ENCODE measurements at regions not wholly inside any gene's neighbourhood (a gene's known extent, or its start where the extent isn't known, plus 50 kb on each side); places are given as distances from the start of the nearest gene placed in this dataset.

DNA sequence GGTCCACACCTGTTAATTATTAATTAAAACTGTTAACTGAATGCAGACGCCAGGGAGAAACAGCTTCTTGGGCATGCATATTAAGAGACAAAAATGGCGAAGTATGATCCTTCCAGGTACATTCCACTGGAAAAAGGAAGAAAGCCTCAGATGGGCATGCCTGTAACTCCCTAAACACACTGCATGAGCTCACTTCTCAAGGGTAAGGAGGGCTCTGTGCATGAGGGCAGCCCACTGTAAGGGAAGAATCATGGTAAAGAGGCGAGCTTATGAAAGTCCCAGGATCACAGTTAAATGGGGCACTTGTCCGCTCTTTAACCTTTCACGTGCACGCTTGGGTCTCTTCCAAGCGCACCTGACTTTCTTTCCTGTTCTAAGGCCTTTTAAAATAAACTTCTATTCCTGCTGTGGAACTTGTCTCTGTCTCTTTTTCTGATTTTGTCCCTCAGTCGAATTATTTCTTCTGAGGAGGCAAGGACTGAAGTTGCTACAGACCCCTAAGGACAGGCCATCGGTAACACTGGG is 321.7 kb downstream of the PPP1R2C start:
- TF ChIP-seq CTCF (IDR thresholded peaks at IDR 0.05; ENCODE audit: low read depth, low read length), result no peak
- no peak for TF ChIP-seq EZH2phosphoT487 (IDR thresholded peaks at IDR 0.05; ENCODE audit: low read depth)

Measured in OCI-LY3 (cell line).